Keratinocyte (primary cell): ENCODE measurements at regions not wholly inside any gene's neighbourhood (a gene's known extent, or its start where the extent isn't known, plus 50 kb on each side); places are given as distances from the start of the nearest gene placed in this dataset.

Experiments used
- DNase-seq: peaks from one replicate; pipeline ENCODE4 v3.0.0-alpha.2; 2011; ENCODE audit warnings: low read depth, missing footprints, low spot score
- FAIRE-seq: peaks from 2 replicates; lab custom pipeline; 2011; peaks lifted over from hg19 to GRCh38; lab: Jason Lieb, UNC
- H2AFZ ChIP-seq: 2 replicates; pipeline ENCODE4 v1.6.0; 2012; ENCODE audit warnings: low read length, control low read depth, inconsistent platforms; ENCODE audit not compliant: control insufficient read depth
- H3K27ac ChIP-seq: 2 replicates; pipeline ENCODE4 v1.5.1; 2011; ENCODE audit warnings: low read length; ENCODE audit not compliant: control insufficient read depth, insufficient read depth
- H3K27me3 ChIP-seq: 3 replicates; pipeline ENCODE4 v1.6.0; 2011; ENCODE audit warnings: low read length; ENCODE audit not compliant: control insufficient read depth, insufficient read depth; ENCODE audit errors: extremely low read depth
- H3K36me3 ChIP-seq, 2 experiments: 2 replicates in 1 of 2; 3 replicates in 1 of 2; pipeline ENCODE4 v1.5.1; 2011; ENCODE audit warnings: low read length in 2 of 2, mild to moderate bottlenecking in 1 of 2; ENCODE audit not compliant: control insufficient read depth in 2 of 2, insufficient read depth in 2 of 2; ENCODE audit errors: extremely low read depth in 1 of 2
- H3K4me1 ChIP-seq: 3 replicates; pipeline ENCODE4 v1.5.1; 2011; ENCODE audit warnings: low read length; ENCODE audit not compliant: control insufficient read depth, insufficient read depth; ENCODE audit errors: extremely low read depth
- H3K4me2 ChIP-seq: 3 replicates; pipeline ENCODE4 v1.6.0; 2011; ENCODE audit warnings: low read depth, low read length; ENCODE audit not compliant: control insufficient read depth, insufficient read depth; ENCODE audit errors: extremely low read depth
- H3K4me3 ChIP-seq, 3 experiments: fragments of 200-600 bp in 1 of 3; sonication (generic) in 1 of 3; 2 replicates in 2 of 3; 3 replicates in 1 of 3; pipeline ENCODE4 v1.5.1; 2011 to 2016; ENCODE audit warnings: low read length in 3 of 3, mild to moderate bottlenecking in 3 of 3, control low read depth in 2 of 3, inconsistent platforms in 1 of 3, low read depth in 1 of 3, mixed read lengths in 1 of 3, mixed run types in 1 of 3, moderate library complexity in 1 of 3; ENCODE audit not compliant: control insufficient read depth in 2 of 3, insufficient read depth in 2 of 3; ENCODE audit errors: extremely low read depth in 1 of 3
- H3K79me2 ChIP-seq: 2 replicates; pipeline ENCODE4 v1.6.0; 2012; ENCODE audit warnings: low read length; ENCODE audit not compliant: control insufficient read depth, insufficient read depth
- H3K9ac ChIP-seq: 3 replicates; pipeline ENCODE4 v1.6.0; 2011; ENCODE audit warnings: low read length; ENCODE audit not compliant: control insufficient read depth, insufficient read depth; ENCODE audit errors: extremely low read depth
- H3K9me1 ChIP-seq: 3 replicates; pipeline ENCODE4 v1.6.0; 2011; ENCODE audit warnings: low read length; ENCODE audit not compliant: control insufficient read depth, insufficient read depth; ENCODE audit errors: extremely low read depth
- H3K9me3 ChIP-seq: 2 replicates; pipeline ENCODE4 v1.5.1; 2012; ENCODE audit warnings: low read depth, low read length; ENCODE audit not compliant: control insufficient read depth
- H4K20me1 ChIP-seq: 3 replicates; pipeline ENCODE4 v1.6.0; 2011; ENCODE audit warnings: low read length; ENCODE audit not compliant: control insufficient read depth, insufficient read depth; ENCODE audit errors: extremely low read depth
- EZH2 ChIP-seq: IDR thresholded peaks from one replicate; pipeline ENCODE4 v1.6.1; 2012; ENCODE audit warnings: inconsistent platforms, mild to moderate bottlenecking, low read length, moderate library complexity
- dilution Hi-C: fragments of 300-500 bp; cut with MboI; formaldehyde crosslinking; loops from one replicate; pipeline ENCODE4 v1.7.0; 2020; ENCODE audit warnings: low sequenced_read_pairs; ENCODE audit not compliant: extremely low pct_ligation_motif_present
- TF ChIP-seq, protein P1 (sequence below), 3 experiments: IDR thresholded peaks in 1 of 3; conservative IDR thresholded peaks in 1 of 3; optimal IDR thresholded peaks in 1 of 3; 2 replicates in 2 of 3; 3 replicates in 1 of 3; pipeline versions ENCODE3 to v1.5.1; 2011; ENCODE audit warnings: low read length in 3 of 3, mild to moderate bottlenecking in 3 of 3, moderate library complexity in 2 of 3, control low read depth in 1 of 3, inconsistent platforms in 1 of 3; ENCODE audit not compliant: insufficient read depth in 2 of 3; ENCODE audit errors: extremely low read depth in 1 of 3

DNA sequence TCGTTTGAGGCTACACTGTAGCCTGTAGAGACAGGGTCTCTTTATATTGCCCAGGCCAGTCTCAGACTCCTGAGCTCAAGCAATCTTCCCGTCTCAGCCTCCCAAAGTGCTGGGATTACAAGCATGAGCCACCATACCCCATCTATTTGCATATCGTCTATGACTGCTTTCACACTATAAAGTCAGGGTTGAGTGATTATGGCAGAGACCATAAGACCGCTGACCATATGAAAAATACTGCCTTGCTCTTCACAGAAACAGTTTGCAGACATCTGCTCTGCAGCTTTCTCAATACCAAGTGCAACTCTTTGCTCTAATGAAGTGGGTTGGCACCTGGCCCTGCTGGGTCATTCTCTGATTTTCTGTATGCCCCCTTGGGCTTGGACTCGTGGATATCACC, 79.5 kb upstream of the PAK5 start:
- no peak overlapping the region for H3K4me3 ChIP-seq
- H3K27ac ChIP-seq: no peak overlapping the region
- no peaks in the 10 kb centered on the region for H3K36me3 ChIP-seq
- no peaks in the 10 kb centered on the region for H3K9me1 ChIP-seq
- TF ChIP-seq EZH2: no peak
- TF ChIP-seq, protein P1, sequence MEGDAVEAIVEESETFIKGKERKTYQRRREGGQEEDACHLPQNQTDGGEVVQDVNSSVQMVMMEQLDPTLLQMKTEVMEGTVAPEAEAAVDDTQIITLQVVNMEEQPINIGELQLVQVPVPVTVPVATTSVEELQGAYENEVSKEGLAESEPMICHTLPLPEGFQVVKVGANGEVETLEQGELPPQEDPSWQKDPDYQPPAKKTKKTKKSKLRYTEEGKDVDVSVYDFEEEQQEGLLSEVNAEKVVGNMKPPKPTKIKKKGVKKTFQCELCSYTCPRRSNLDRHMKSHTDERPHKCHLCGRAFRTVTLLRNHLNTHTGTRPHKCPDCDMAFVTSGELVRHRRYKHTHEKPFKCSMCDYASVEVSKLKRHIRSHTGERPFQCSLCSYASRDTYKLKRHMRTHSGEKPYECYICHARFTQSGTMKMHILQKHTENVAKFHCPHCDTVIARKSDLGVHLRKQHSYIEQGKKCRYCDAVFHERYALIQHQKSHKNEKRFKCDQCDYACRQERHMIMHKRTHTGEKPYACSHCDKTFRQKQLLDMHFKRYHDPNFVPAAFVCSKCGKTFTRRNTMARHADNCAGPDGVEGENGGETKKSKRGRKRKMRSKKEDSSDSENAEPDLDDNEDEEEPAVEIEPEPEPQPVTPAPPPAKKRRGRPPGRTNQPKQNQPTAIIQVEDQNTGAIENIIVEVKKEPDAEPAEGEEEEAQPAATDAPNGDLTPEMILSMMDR (optimal IDR thresholded peaks at IDR 0.05 in 1 of 3, IDR thresholded peaks at IDR 0.05 in 1 of 3, conservative IDR thresholded peaks at IDR 0.05 in 1 of 3; ENCODE audit: extremely low read depth in 1 of 3, insufficient read depth in 2 of 3, low read length in 3 of 3): no peak
- no peak for FAIRE-seq
- no peak overlapping the region for H3K9ac ChIP-seq
- H3K9me3 ChIP-seq: no peaks in the 10 kb centered on the region
- no peak for DNase-seq
- no peaks in the 10 kb centered on the region for H3K79me2 ChIP-seq
- no peak overlapping the region for H3K4me2 ChIP-seq
- no peaks in the 10 kb centered on the region for H3K4me1 ChIP-seq
- no peaks in the 10 kb centered on the region for H4K20me1 ChIP-seq
- dilution Hi-C loops: no loop called here
- H3K27me3 ChIP-seq: no peaks in the 10 kb centered on the region
- H2AFZ ChIP-seq: no peak overlapping the region

DNA sequence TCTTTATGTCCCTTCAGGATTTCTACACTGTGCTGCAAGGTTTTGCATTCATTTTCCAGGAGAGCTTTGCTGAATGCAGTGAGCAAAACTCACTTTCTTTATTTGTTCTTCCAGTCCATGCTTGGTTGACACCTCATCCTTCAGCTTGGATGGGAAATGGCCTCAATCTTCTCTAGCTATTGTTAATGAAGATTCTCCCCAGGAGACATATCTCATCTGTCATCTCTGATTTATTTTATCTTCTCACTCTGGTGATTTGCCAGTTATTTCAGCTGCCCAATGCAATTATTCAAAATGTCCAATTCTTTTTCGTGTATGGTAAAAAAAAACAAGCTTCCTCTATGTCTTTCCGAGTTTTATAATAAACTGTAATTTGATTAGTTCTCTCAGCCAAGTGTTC, 77.9 kb upstream of the PAK5 start:
- FAIRE-seq (no peak), DNase-seq (no peak)
- no peaks in the 10 kb centered on the region for H3K4me1 ChIP-seq
- H3K79me2 ChIP-seq: no peaks in the 10 kb centered on the region
- no peaks in the 10 kb centered on the region for H3K27me3 ChIP-seq
- dilution Hi-C loops: no loop called here
- no peaks in the 10 kb centered on the region for H3K9me1 ChIP-seq
- no peak for TF ChIP-seq EZH2
- TF ChIP-seq, protein P1 (optimal IDR thresholded peaks at IDR 0.05 in 1 of 3, IDR thresholded peaks at IDR 0.05 in 1 of 3, conservative IDR thresholded peaks at IDR 0.05 in 1 of 3; ENCODE audit: extremely low read depth in 1 of 3, insufficient read depth in 2 of 3, low read length in 3 of 3): no peak
- H2AFZ ChIP-seq: no peak overlapping the region
- no peaks in the 10 kb centered on the region for H3K9me3 ChIP-seq
- H3K4me2 ChIP-seq: no peak overlapping the region
- no peaks in the 10 kb centered on the region for H3K36me3 ChIP-seq
- H3K4me3 ChIP-seq: no peak overlapping the region
- H3K9ac ChIP-seq: no peak overlapping the region
- H3K27ac ChIP-seq: no peak overlapping the region
- no peaks in the 10 kb centered on the region for H4K20me1 ChIP-seq
